ENCODE measurements at regions not wholly inside any gene's neighbourhood (a gene's known extent, or its start where the extent isn't known, plus 50 kb on each side); places are given as distances from the start of the nearest gene placed in this dataset.

DNA sequence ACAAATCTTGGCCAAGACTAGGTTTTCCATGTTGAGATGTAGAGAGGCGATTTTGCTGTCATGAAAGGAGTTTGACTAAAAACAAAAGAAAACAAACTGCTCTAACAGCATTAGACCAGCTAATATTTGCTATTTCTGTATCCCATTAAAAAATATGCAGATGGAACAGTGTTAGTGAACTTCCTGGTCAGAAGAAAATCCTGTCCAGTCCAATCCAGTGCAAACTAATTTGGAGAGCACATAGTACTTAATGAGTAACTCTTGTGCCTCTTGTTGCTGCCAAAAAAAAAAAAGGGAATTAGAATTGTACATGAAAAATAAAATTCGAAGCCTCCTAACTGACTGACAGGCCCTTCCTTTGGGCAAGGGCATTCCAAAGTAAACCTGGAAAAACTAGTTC lies 298.8 kb downstream of the ETNK1 start:
- TF ChIP-seq CTCF (IDR thresholded peaks at IDR 0.05; ENCODE audit: low read depth, low read length) (no peak), EZH2phosphoT487 (IDR thresholded peaks at IDR 0.05; ENCODE audit: low read depth) (no peak)
